GM12878 (cell line): ENCODE measurements at regions not wholly inside any gene's neighbourhood (a gene's known extent, or its start where the extent isn't known, plus 50 kb on each side); places are given as distances from the start of the nearest gene placed in this dataset.

ENCODE experiments used
- ATAC-seq: fragments of 200-7000 bp; cut with Tn5 transposase; 3 replicates; pipeline ENCODE4 v1.9.1; 2020; ENCODE audit warnings: mild to moderate bottlenecking, moderate library complexity
- BruUV-seq: library from RNA; stranded (reverse); fragments of 400-500 nt; replicated peaks from 2 replicates; lab custom pipeline; 2021; lab: Mats Ljungman, UMichigan
- CTCF ChIA-PET: fragments of 300-600 bp; sonication (Branson Sonifier 250); formaldehyde crosslinking; extraction: SDS; loops from one replicate; lab custom pipeline; 2021; ENCODE audit warnings: inconsistent platforms; lab: Yijun Ruan, JAX
- POLR2A ChIA-PET: fragments of 350-600 bp; formaldehyde crosslinking; extraction: SDS; loops from one replicate; lab custom pipeline; 2021; ENCODE audit warnings: inconsistent platforms; lab: Charles Lee
- RAD21 ChIA-PET: fragments of 300-600 bp; sonication (Branson Sonifier 250); formaldehyde crosslinking; loops from one replicate; lab custom pipeline; 2023; ENCODE audit warnings: antibody characterized with exemption; ENCODE audit not compliant: unreplicated experiment; lab: Charles Lee
- SMC1A ChIA-PET: fragments of 300-600 bp; sonication (Branson Sonifier 250); formaldehyde crosslinking; loops from one replicate; lab custom pipeline; 2023; ENCODE audit not compliant: unreplicated experiment, uncharacterized antibody; lab: Charles Lee
- DNase-seq: peaks from one replicate; pipeline ENCODE4 v3.0.0-alpha.2; 2011; ENCODE audit warnings: low read depth, low spot score
- FAIRE-seq: peaks from 3 replicates; lab custom pipeline; 2011; peaks lifted over from hg19 to GRCh38; lab: Jason Lieb, UNC
- H2AFZ ChIP-seq: 2 replicates; pipeline ENCODE4 v1.6.0; 2011; ENCODE audit warnings: low read depth, low read length, control low read depth; ENCODE audit not compliant: control insufficient read depth
- H3K27ac ChIP-seq: 2 replicates; pipeline ENCODE4 v1.5.1; 2011; ENCODE audit warnings: control low read depth; ENCODE audit not compliant: control insufficient read depth, insufficient read depth
- H3K27me3 ChIP-seq, 2 experiments: replicated peaks in 1 of 2; 2 replicates each; pipeline versions ENCODE4 v1.6.0 to v1.6.1; 2011; ENCODE audit warnings: low read length in 1 of 2; ENCODE audit not compliant: control insufficient read depth in 2 of 2, insufficient read depth in 2 of 2
- H3K36me3 ChIP-seq, 2 experiments: 2 replicates each; pipeline ENCODE4 v1.5.1; 2011; ENCODE audit warnings: low read length in 1 of 2; ENCODE audit not compliant: control insufficient read depth in 2 of 2, insufficient read depth in 2 of 2
- H3K4me1 ChIP-seq: 2 replicates; pipeline ENCODE4 v1.6.1; 2011; ENCODE audit warnings: mild to moderate bottlenecking, low read length, moderate library complexity, mixed read lengths; ENCODE audit not compliant: control insufficient read depth, insufficient read depth
- H3K4me2 ChIP-seq: 2 replicates; pipeline ENCODE4 v1.6.0; 2011; ENCODE audit warnings: control low read depth; ENCODE audit not compliant: control insufficient read depth, insufficient read depth
- H3K4me3 ChIP-seq: fragments of 200-600 bp; sonication (generic); 2 replicates; pipeline ENCODE4 v1.5.1; 2016
- H3K79me2 ChIP-seq: 2 replicates; pipeline ENCODE4 v1.6.0; 2011; ENCODE audit warnings: low read length; ENCODE audit not compliant: control insufficient read depth, insufficient read depth
- H3K9ac ChIP-seq: 2 replicates; pipeline ENCODE4 v1.8.0; 2011; ENCODE audit warnings: low read length, control low read depth, mixed read lengths; ENCODE audit not compliant: control insufficient read depth, insufficient read depth
- H3K9me3 ChIP-seq: replicated peaks from 3 replicates; pipeline ENCODE4 v1.5.1; 2011; ENCODE audit warnings: mild to moderate bottlenecking, low read length; ENCODE audit not compliant: control insufficient read depth, insufficient read depth
- H4K20me1 ChIP-seq: 2 replicates; pipeline ENCODE4 v1.6.0; 2011; ENCODE audit not compliant: control insufficient read depth, insufficient read depth
- ASH2L ChIP-seq: fragments of 300-600, 200-600 bp; sonication (generic); IDR thresholded peaks from 2 replicates; pipeline ENCODE4 v1.6.1; 2017; ENCODE audit warnings: low read depth, mild to moderate bottlenecking, borderline replicate concordance
- EP300 ChIP-seq, 2 experiments: fragments of 150-350 bp in 1 of 2; IDR thresholded peaks; 2 replicates each; pipeline ENCODE4 v1.6.1; 2011 to 2012; ENCODE audit warnings: low read depth in 2 of 2, low read length in 2 of 2, borderline replicate concordance in 1 of 2, improper control_type of control experiment in 1 of 2, inconsistent platforms in 1 of 2; ENCODE audit not compliant: control insufficient read depth in 1 of 2
- IRF4 ChIP-seq: IDR thresholded peaks from 2 replicates; pipeline ENCODE4 v1.6.1; 2011; ENCODE audit warnings: low read depth, low read length
- KDM1A ChIP-seq: fragments of 200-600 bp; sonication (generic); IDR thresholded peaks from 2 replicates; pipeline ENCODE4 v1.6.1; 2016; ENCODE audit warnings: borderline replicate concordance
- NR2C1 ChIP-seq: fragments of 450-650 bp; IDR thresholded peaks from 2 replicates; pipeline ENCODE4 v1.6.1; 2017; ENCODE audit warnings: antibody characterized with exemption, mild to moderate bottlenecking, moderate library complexity
- PBX3 ChIP-seq: IDR thresholded peaks from 2 replicates; pipeline ENCODE4 v1.6.1; 2011; ENCODE audit warnings: mild to moderate bottlenecking, low read depth, low read length, moderate library complexity; ENCODE audit not compliant: insufficient replicate concordance
- PML ChIP-seq: IDR thresholded peaks from 2 replicates; pipeline ENCODE4 v1.6.1; 2012; ENCODE audit warnings: low read length, inconsistent platforms
- SIN3A ChIP-seq: IDR thresholded peaks from 2 replicates; pipeline ENCODE4 v1.6.1; 2012; ENCODE audit warnings: low read depth, low read length, improper control_type of control experiment
- SMC3 ChIP-seq: IDR thresholded peaks from 2 replicates; pipeline ENCODE4 v1.6.1; 2011; ENCODE audit warnings: low read length, improper control_type of control experiment, borderline replicate concordance
- WGBS: methylation state at CpG from one replicate; pipeline ENCODE4 v1.1.6; 2016; ENCODE audit warnings: low lambda C conversion rate; ENCODE audit not compliant: insufficient replicate concordance, insufficient coverage; ENCODE audit errors: missing lambda C conversion rate; 5-methylcytosine and 5-hydroxymethylcytosine counted together
- in situ Hi-C: fragments of 300-500 bp; cut with MboI; formaldehyde crosslinking; loops from 9 replicates; pipeline ENCODE4 v1.14.3; 2018; ENCODE audit warnings: mixed read lengths
- intact Hi-C: fragments of 100-400 bp; cut with micrococcal nuclease; formaldehyde crosslinking; loops from one replicate; pipeline ENCODE4 v1.14.2; 2022; ENCODE audit not compliant: unreplicated experiment

DNA sequence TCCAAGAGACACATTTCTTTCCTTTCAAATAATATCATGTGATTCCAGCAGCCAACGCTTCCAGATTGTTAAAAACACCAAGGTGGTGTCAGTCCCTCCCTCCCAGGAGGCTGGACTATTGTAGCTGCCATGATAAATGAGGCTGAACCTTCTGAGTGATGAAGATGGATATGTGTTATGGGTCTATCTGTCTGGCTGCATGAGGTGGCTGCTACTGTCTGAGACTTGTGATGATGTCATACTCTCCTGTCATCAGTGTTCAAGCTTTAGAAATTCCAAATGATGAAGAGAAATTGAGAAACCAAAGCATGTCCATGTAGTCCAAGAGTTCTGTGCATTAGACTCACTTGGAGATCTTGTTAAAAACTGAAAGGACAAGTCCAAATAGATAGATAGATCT is 683.0 kb downstream of the NTRK3 start (continued):
- no peak for TF ChIP-seq PBX3
- no peak for TF ChIP-seq KDM1A
- no peak for TF ChIP-seq PML
- no peak for TF ChIP-seq ASH2L
- TF ChIP-seq IRF4 = no peak
- TF ChIP-seq SIN3A = no peak
- TF ChIP-seq, all 136 proteins: peak for 0

- intact Hi-C loops = no loop called here
These were observed 683.5 kb downstream of the NTRK3 start for GRCh38 chr15:87573039-87573438.

More at GRCh38 chr15:87573039-87573438, 683.5 kb downstream of the NTRK3 start:
- H3K4me1 ChIP-seq = no peaks in the 10 kb centered on the region
- FAIRE-seq (no peak), ATAC-seq (no peak), DNase-seq (no peak)
- no peak overlapping the region for H3K9ac ChIP-seq
- no peaks in the 10 kb centered on the region for H3K36me3 ChIP-seq
- ChIA-PET SMC1A (no interaction called here), POLR2A (no interaction called here), CTCF (no interaction called here), RAD21 (no interaction called here)
- no peak overlapping the region for H3K4me3 ChIP-seq
- TF ChIP-seq SMC3 = no peak
- TF ChIP-seq NR2C1 = no peak
- TF ChIP-seq EP300 (IDR thresholded peaks at IDR 0.05; ENCODE audit: borderline replicate concordance in 1 of 2, control insufficient read depth in 1 of 2, low read depth in 2 of 2, low read length in 2 of 2) = no peak
- H3K9me3 ChIP-seq = no peaks in the 10 kb centered on the region
- no peak overlapping the region for H3K27ac ChIP-seq
- H3K79me2 ChIP-seq = no peaks in the 10 kb centered on the region
- H3K27me3 ChIP-seq = no peaks in the 10 kb centered on the region
- H2AFZ ChIP-seq = no peak overlapping the region
- 17% methylated on average over 6 of the region's 6 CpGs for WGBS
- BruUV-seq = no TSS peak
- H4K20me1 ChIP-seq = no peaks in the 10 kb centered on the region
- H3K4me2 ChIP-seq = no peak overlapping the region
- in situ Hi-C loops = no loop called here
